ENCODE measurements at regions not wholly inside any gene's neighbourhood (a gene's known extent, or its start where the extent isn't known, plus 50 kb on each side); places are given as distances from the start of the nearest gene placed in this dataset.

DNA sequence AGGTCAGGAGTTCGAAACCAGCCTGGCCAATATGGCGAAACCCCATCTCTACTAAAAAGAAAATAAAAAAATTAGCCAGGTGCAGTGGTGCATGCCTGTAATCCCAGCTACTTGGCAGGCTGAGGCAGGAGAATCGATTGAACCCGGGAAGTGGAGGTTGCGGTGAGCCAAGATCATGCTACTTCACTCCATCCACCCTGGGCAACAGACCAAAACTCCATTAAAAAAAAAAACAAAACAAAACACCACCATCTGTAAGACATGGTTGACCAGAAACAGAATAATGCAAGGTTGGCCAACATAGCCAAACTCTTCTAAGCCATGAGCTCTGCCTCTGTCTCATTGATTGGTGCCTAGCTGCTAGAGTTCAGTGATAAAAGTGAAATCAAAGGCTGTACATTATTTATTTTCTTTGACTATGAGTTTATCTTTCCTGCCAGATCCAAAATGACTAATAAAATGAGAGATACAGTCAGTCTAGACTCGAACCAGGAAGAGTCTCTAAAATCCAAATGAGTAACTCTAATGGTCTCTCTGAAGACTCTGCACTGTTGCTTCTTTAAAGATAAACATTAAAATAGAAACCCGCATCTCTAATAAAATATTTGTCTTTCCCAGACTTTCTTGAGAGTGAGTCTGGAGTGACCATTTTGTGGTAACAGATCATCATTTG, 404.7 kb downstream of the DAD1 start:
- Histone ChIP-seq H3K4me3 (ENCODE audit: low read length, poor library complexity, severe bottlenecking) (no peak overlapping the region), H3K4me2 (ENCODE audit: low read depth, low read length, poor library complexity, severe bottlenecking) (peak overlapping the region; percentile 48), H3K9me3 (ENCODE audit: insufficient read depth, low read depth, low read length) (no peaks in the 10 kb centered on the region), H3K9ac (ENCODE audit: low read depth, low read length, poor library complexity, severe bottlenecking) (no peak overlapping the region), H2AFZ (ENCODE audit: low read length) (peak overlapping the region; percentile 60), H3K36me3 (ENCODE audit: insufficient read depth, low read length) (no peaks in the 10 kb centered on the region), H3K9me2 (replicated peaks; ENCODE audit: low read depth, low read length) (no peaks in the 10 kb centered on the region), H3K4me1 (ENCODE audit: insufficient read depth, low read length, poor library complexity, severe bottlenecking) (peaks cover 10% of the 10 kb centered on the region), H3K79me2 (ENCODE audit: insufficient read depth, low read length) (no peaks in the 10 kb centered on the region), H3F3A (ENCODE audit: low read depth) (no peaks in the 10 kb centered on the region), H3K27me3 (ENCODE audit: insufficient read depth, low read length, poor library complexity, severe bottlenecking) (no peaks in the 10 kb centered on the region), H4K20me1 (ENCODE audit: insufficient read depth, low read length, poor library complexity, severe bottlenecking) (no peaks in the 10 kb centered on the region)
- no peak for TF ChIP-seq CTCF (conservative IDR thresholded peaks at IDR 0.05; ENCODE audit: low read length)
- no peak for TF ChIP-seq EZH2phosphoT487 (IDR thresholded peaks at IDR 0.05; ENCODE audit: borderline replicate concordance)

GRCh38 chr14:22180045-22180444, 409.0 kb downstream of the DAD1 start:
- Histone ChIP-seq H3K9me2 (replicated peaks; ENCODE audit: low read depth, low read length) (no peaks in the 10 kb centered on the region), H3K4me1 (ENCODE audit: insufficient read depth, low read length, poor library complexity, severe bottlenecking) (peaks cover 37% of the 10 kb centered on the region), H3F3A (ENCODE audit: low read depth) (no peaks in the 10 kb centered on the region), H2AFZ (ENCODE audit: low read length) (no peak overlapping the region), H3K79me2 (ENCODE audit: insufficient read depth, low read length) (no peaks in the 10 kb centered on the region), H3K27me3 (ENCODE audit: insufficient read depth, low read length, poor library complexity, severe bottlenecking) (no peaks in the 10 kb centered on the region), H3K9me3 (ENCODE audit: insufficient read depth, low read depth, low read length) (no peaks in the 10 kb centered on the region), H4K20me1 (ENCODE audit: insufficient read depth, low read length, poor library complexity, severe bottlenecking) (no peaks in the 10 kb centered on the region), H3K36me3 (ENCODE audit: insufficient read depth, low read length) (no peaks in the 10 kb centered on the region), H3K4me3 (ENCODE audit: low read length, poor library complexity, severe bottlenecking) (no peak overlapping the region), H3K4me2 (ENCODE audit: low read depth, low read length, poor library complexity, severe bottlenecking) (no peak overlapping the region), H3K9ac (ENCODE audit: low read depth, low read length, poor library complexity, severe bottlenecking) (no peak overlapping the region)
- TF ChIP-seq CTCF (conservative IDR thresholded peaks at IDR 0.05; ENCODE audit: low read length) (peak; percentile 23; the same call in 1 of the 2 replicates), EZH2phosphoT487 (IDR thresholded peaks at IDR 0.05; ENCODE audit: borderline replicate concordance) (no peak)

GRCh38 chr14:22179190-22179589, 409.8 kb downstream of the DAD1 start:
- Histone ChIP-seq H3K79me2 (ENCODE audit: insufficient read depth, low read length) (no peaks in the 10 kb centered on the region), H3K4me3 (ENCODE audit: low read length, poor library complexity, severe bottlenecking) (no peak overlapping the region), H3K27me3 (ENCODE audit: insufficient read depth, low read length, poor library complexity, severe bottlenecking) (no peaks in the 10 kb centered on the region), H3K4me2 (ENCODE audit: low read depth, low read length, poor library complexity, severe bottlenecking) (no peak overlapping the region), H2AFZ (ENCODE audit: low read length) (no peak overlapping the region), H3K9ac (ENCODE audit: low read depth, low read length, poor library complexity, severe bottlenecking) (no peak overlapping the region), H3K4me1 (ENCODE audit: insufficient read depth, low read length, poor library complexity, severe bottlenecking) (peaks cover 33% of the 10 kb centered on the region), H3K9me3 (ENCODE audit: insufficient read depth, low read depth, low read length) (no peaks in the 10 kb centered on the region), H3F3A (ENCODE audit: low read depth) (no peaks in the 10 kb centered on the region), H4K20me1 (ENCODE audit: insufficient read depth, low read length, poor library complexity, severe bottlenecking) (no peaks in the 10 kb centered on the region), H3K36me3 (ENCODE audit: insufficient read depth, low read length) (no peaks in the 10 kb centered on the region), H3K9me2 (replicated peaks; ENCODE audit: low read depth, low read length) (no peaks in the 10 kb centered on the region)
- TF ChIP-seq EZH2phosphoT487 (IDR thresholded peaks at IDR 0.05; ENCODE audit: borderline replicate concordance), result no peak
- no peak for TF ChIP-seq CTCF (conservative IDR thresholded peaks at IDR 0.05; ENCODE audit: low read length)

Measured in Loucy (cell line).